ENCODE measurements at regions not wholly inside any gene's neighbourhood (a gene's known extent, or its start where the extent isn't known, plus 50 kb on each side); places are given as distances from the start of the nearest gene placed in this dataset.

DNA sequence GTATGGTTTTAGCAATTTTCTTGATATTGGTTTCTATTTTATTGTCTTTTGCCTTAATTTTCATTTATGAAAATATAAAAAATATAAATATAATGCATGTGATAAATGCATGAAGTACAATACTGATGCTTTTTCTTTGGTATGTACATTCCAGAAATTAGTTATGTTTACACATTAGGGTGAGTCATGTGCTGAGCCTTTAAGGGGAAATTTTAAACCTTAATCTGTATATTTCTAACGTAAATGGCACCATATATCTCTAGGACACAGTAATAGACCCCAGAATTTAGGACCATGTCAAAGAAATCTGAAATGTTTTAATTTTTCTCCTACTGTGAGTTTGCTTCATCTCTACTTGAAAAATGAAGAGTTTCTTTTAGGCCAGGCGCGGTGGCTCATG is 117.8 kb upstream of the SPRY1 start:
- H3K36me3 ChIP-seq, result no peaks in the 10 kb centered on the region
- DNase-seq (ENCODE audit: low read depth in 1 of 2, low spot score in 1 of 2), result no peak
- no peaks in the 10 kb centered on the region for H3K9me3 ChIP-seq (ENCODE audit: low read depth)
- no peak overlapping the region for H3K27ac ChIP-seq
- H3K27me3 ChIP-seq, result no peaks in the 10 kb centered on the region
- H3K4me3 ChIP-seq, result no peak overlapping the region
- TF ChIP-seq, protein P1, sequence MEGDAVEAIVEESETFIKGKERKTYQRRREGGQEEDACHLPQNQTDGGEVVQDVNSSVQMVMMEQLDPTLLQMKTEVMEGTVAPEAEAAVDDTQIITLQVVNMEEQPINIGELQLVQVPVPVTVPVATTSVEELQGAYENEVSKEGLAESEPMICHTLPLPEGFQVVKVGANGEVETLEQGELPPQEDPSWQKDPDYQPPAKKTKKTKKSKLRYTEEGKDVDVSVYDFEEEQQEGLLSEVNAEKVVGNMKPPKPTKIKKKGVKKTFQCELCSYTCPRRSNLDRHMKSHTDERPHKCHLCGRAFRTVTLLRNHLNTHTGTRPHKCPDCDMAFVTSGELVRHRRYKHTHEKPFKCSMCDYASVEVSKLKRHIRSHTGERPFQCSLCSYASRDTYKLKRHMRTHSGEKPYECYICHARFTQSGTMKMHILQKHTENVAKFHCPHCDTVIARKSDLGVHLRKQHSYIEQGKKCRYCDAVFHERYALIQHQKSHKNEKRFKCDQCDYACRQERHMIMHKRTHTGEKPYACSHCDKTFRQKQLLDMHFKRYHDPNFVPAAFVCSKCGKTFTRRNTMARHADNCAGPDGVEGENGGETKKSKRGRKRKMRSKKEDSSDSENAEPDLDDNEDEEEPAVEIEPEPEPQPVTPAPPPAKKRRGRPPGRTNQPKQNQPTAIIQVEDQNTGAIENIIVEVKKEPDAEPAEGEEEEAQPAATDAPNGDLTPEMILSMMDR (IDR thresholded peaks at IDR 0.05; ENCODE audit: low read depth, low read length), result no peak
- H3K4me1 ChIP-seq (ENCODE audit: low read depth), result no peaks in the 10 kb centered on the region

DNA sequence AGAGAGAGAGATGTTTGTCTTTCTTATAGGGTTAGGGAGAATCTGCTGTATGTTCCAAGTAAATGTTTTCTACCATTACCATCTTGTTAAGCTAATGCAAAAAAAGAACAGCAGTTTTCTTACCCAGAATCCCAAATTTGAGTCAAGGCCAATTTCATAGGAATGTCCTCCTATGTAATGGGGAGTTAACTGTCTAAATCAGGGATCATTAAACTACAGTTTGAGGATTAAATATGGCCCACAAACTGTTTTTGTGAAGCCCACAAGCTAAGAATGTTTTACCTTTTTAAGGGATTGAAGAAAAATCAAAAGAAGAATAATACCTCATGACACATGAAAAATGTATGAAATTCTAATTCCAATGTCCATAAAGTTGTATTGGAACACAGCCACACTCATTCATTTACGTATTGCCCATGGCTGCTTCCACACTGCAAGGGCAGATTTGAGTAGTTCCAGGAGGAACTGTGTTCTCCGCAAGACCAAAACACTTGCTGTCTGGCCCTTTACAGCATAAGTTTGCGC is 113.2 kb upstream of the SPRY1 start:
- no peak overlapping the region for H3K4me3 ChIP-seq

DNA sequence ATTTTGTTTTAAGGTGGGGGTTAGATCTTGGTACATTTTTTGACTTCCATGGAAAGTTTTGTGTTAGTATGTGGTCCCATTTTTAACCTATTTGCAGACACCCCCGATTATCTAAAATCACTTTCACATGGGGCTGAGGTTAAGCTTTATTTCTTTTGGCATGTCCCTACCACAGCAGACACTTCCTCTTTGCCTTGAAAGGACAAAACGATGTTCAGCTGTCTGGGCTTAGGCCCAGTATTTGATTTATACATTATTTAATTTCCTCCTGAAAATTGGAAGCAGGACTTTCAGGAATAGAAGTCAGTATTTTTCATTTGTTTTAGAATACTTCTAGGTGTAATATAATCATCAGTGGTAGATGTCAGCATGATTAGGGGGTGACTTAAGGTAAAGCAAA is 112.4 kb upstream of the SPRY1 start:
- TF ChIP-seq, protein P1 (IDR thresholded peaks at IDR 0.05; ENCODE audit: low read depth, low read length), result no peak
- DNase-seq (ENCODE audit: low read depth in 1 of 2, low spot score in 1 of 2), result peak in 1 of 2 donors; percentile 35

More for the DNA sequence above, 113.2 kb upstream of the SPRY1 start:
- no peak for DNase-seq (ENCODE audit: low read depth in 1 of 2, low spot score in 1 of 2)
- H3K27ac ChIP-seq, result no peak overlapping the region
- H3K9me3 ChIP-seq (ENCODE audit: low read depth), result no peaks in the 10 kb centered on the region
- H3K36me3 ChIP-seq, result no peaks in the 10 kb centered on the region
- no peaks in the 10 kb centered on the region for H3K4me1 ChIP-seq (ENCODE audit: low read depth)
- TF ChIP-seq, protein P1 (IDR thresholded peaks at IDR 0.05; ENCODE audit: low read depth, low read length), result no peak
- no peaks in the 10 kb centered on the region for H3K27me3 ChIP-seq

DNA sequence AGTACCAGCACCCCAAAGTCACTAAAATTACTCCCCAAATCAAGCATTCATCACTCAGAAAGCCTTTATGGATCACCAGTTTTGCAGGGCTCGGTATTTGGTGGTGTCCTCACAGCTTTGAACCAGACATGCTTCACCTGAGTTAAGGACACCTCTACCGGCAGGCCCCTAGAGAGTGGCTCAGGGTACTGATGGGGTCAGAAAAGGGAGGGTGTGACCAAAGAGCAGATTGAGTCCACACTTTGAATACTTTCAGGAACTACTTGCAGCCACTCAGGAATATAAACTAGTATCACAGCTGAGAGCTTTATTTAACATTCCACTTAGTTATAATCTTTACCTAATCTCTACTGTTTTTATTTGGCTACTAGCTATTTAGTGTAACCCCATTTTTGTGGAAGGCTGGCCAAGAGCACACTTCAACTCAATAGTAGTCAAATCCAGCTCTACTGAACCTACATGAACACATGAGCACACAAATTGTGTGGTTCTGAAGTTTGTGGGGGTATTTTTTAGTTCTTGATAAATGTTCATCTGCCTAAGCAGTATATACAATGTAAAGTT is 109.6 kb upstream of the SPRY1 start:
- DNase-seq (ENCODE audit: low read depth in 1 of 2, low spot score in 1 of 2), result no peak
- H3K27ac ChIP-seq, result no peak overlapping the region
- no peaks in the 10 kb centered on the region for H3K27me3 ChIP-seq
- H3K9me3 ChIP-seq (ENCODE audit: low read depth), result no peaks in the 10 kb centered on the region
- H3K4me3 ChIP-seq, result no peak overlapping the region
- no peaks in the 10 kb centered on the region for H3K4me1 ChIP-seq (ENCODE audit: low read depth)
- H3K36me3 ChIP-seq, result no peaks in the 10 kb centered on the region
- TF ChIP-seq, protein P1 (IDR thresholded peaks at IDR 0.05; ENCODE audit: low read depth, low read length), result no peak

More for the DNA sequence above, 112.4 kb upstream of the SPRY1 start:
- H3K27me3 ChIP-seq, result no peaks in the 10 kb centered on the region
- H3K4me3 ChIP-seq, result no peak overlapping the region
- H3K27ac ChIP-seq, result no peak overlapping the region
- H3K4me1 ChIP-seq (ENCODE audit: low read depth), result no peaks in the 10 kb centered on the region
- no peaks in the 10 kb centered on the region for H3K9me3 ChIP-seq (ENCODE audit: low read depth)
- H3K36me3 ChIP-seq, result no peaks in the 10 kb centered on the region

DNA sequence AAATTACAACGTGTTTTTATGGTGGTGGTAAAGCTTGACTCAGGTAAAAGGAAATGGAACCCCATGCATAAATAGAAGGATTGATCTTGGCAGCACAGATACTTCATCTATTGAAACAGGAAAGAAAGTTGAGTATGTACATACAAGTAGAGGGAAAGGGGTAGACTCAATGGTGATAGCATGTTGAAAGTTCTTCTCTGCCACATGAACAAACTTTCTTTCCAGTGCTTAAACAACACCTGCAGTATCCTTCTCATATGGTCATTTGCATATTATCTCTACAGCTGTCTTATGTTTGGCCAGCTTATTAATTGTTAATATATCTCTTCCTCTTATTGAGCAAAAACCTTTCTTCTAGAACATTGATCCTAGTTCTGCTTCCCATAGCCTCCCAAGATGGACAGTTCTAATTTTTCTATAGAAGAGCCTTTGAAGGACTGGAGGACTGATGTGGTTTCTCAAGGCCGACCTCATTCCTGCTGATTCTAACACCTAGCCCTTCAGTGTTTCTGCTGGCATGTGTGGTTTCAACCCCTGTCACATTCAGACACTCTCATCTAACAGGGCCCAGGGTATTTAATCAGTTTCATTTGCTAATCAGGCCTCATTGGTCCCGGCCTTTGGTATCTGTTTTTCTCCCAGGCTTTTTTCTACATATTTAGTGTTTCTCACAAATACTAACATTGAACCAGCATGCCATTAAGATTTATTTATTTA is 108.1 kb upstream of the SPRY1 start:
- Histone ChIP-seq H3K27me3 (no peaks in the 10 kb centered on the region), H3K4me3 (no peak overlapping the region), H3K36me3 (no peaks in the 10 kb centered on the region), H3K9me3 (ENCODE audit: low read depth) (no peaks in the 10 kb centered on the region), H3K4me1 (ENCODE audit: low read depth) (no peaks in the 10 kb centered on the region), H3K27ac (no peak overlapping the region)
- no peak for DNase-seq (ENCODE audit: low read depth in 1 of 2, low spot score in 1 of 2)
- TF ChIP-seq, protein P1 (IDR thresholded peaks at IDR 0.05; ENCODE audit: low read depth, low read length), result no peak

Data from cardiac muscle cell (in vitro differentiated cells and primary cell).